WERI-Rb-1 (cell line): ENCODE measurements at regions not wholly inside any gene's neighbourhood (a gene's known extent, or its start where the extent isn't known, plus 50 kb on each side); places are given as distances from the start of the nearest gene placed in this dataset.

Source experiments
- DNase-seq: peaks from one replicate; pipeline ENCODE4 v3.0.0-alpha.2; 2020
- H3K27ac ChIP-seq: fragments of 250-450 bp; sonication (Bioruptor Pico); 2 replicates; pipeline ENCODE4 v1.5.1; 2020; ENCODE audit warnings: mild to moderate bottlenecking, moderate library complexity
- H3K27me3 ChIP-seq: fragments of 250-450 bp; sonication (Bioruptor Pico); 2 replicates; pipeline ENCODE4 v1.5.1; 2021; ENCODE audit warnings: mild to moderate bottlenecking, low read depth, moderate library complexity; ENCODE audit not compliant: insufficient read depth, severe bottlenecking
- H3K36me3 ChIP-seq: fragments of 250-450 bp; sonication (Bioruptor Pico); 2 replicates; pipeline ENCODE4 v1.5.1; 2020; ENCODE audit warnings: mild to moderate bottlenecking, moderate library complexity
- H3K4me3 ChIP-seq: 2 replicates; pipeline ENCODE4 v1.5.1; 2011; ENCODE audit warnings: low read depth, mild to moderate bottlenecking, control low read depth, low read length
- H3K9me3 ChIP-seq: fragments of 250-450 bp; sonication (Bioruptor Pico); 2 replicates; pipeline ENCODE4 v1.5.1; 2021; ENCODE audit warnings: mild to moderate bottlenecking, moderate library complexity; ENCODE audit not compliant: severe bottlenecking
- CTCF ChIP-seq: IDR thresholded peaks from 2 replicates; pipeline ENCODE4 v1.5.1; 2011; ENCODE audit warnings: low read depth, mild to moderate bottlenecking, control low read depth, inconsistent platforms, low read length

GRCh38 chr3:1783995-1784394, 314.7 kb upstream of the CNTN4 start:
- Histone ChIP-seq H3K36me3 (no peaks in the 10 kb centered on the region), H3K27me3 (no peaks in the 10 kb centered on the region), H3K9me3 (no peaks in the 10 kb centered on the region), H3K27ac (no peak overlapping the region), H3K4me3 (no peak overlapping the region)
- no peak for DNase-seq
- TF ChIP-seq CTCF, result no peak

- DNase-seq, result peak; percentile 14
- Histone ChIP-seq H3K36me3 (no peaks in the 10 kb centered on the region), H3K27ac (no peak overlapping the region), H3K4me3 (no peak overlapping the region), H3K27me3 (no peaks in the 10 kb centered on the region), H3K9me3 (no peaks in the 10 kb centered on the region)
- TF ChIP-seq CTCF, result no peak
Measured at GRCh38 chr3:1787094-1787493, 311.6 kb upstream of the CNTN4 start.

- no peak overlapping the region for H3K27ac ChIP-seq
- no peak overlapping the region for H3K4me3 ChIP-seq
- no peaks in the 10 kb centered on the region for H3K27me3 ChIP-seq
- DNase-seq, result no peak
- no peak for TF ChIP-seq CTCF
- H3K36me3 ChIP-seq, result no peaks in the 10 kb centered on the region
- H3K9me3 ChIP-seq, result no peaks in the 10 kb centered on the region
Measured at GRCh38 chr3:1792466-1792865, 306.2 kb upstream of the CNTN4 start.

- H3K9me3 ChIP-seq, result no peaks in the 10 kb centered on the region
- DNase-seq, result no peak
- H3K4me3 ChIP-seq, result no peak overlapping the region
- H3K27ac ChIP-seq, result no peak overlapping the region
- no peaks in the 10 kb centered on the region for H3K36me3 ChIP-seq
- H3K27me3 ChIP-seq, result no peaks in the 10 kb centered on the region
- TF ChIP-seq CTCF, result no peak
Measured at GRCh38 chr3:1798711-1799405, 299.8 kb upstream of the CNTN4 start.

- Histone ChIP-seq H3K4me3 (no peak overlapping the region), H3K36me3 (no peaks in the 10 kb centered on the region), H3K27me3 (no peaks in the 10 kb centered on the region), H3K9me3 (no peaks in the 10 kb centered on the region), H3K27ac (no peak overlapping the region)
- TF ChIP-seq CTCF, result no peak
- no peak for DNase-seq
Measured at GRCh38 chr3:1805331-1805730, 293.3 kb upstream of the CNTN4 start.

GRCh38 chr3:1808590-1808989, 290.1 kb upstream of the CNTN4 start:
- Histone ChIP-seq H3K27me3 (no peaks in the 10 kb centered on the region), H3K36me3 (no peaks in the 10 kb centered on the region), H3K27ac (no peak overlapping the region), H3K4me3 (no peak overlapping the region), H3K9me3 (no peaks in the 10 kb centered on the region)
- TF ChIP-seq CTCF, result no peak
- DNase-seq, result no peak
